ENCODE measurements at regions not wholly inside any gene's neighbourhood (a gene's known extent, or its start where the extent isn't known, plus 50 kb on each side); places are given as distances from the start of the nearest gene placed in this dataset.
A peak's percentile ranks its signal among the peaks of the same experiment; 100 is the strongest.

GRCh38 chr2:189362283-189362682 is 79.0 kb upstream of the WDR75 start:
- Mint-ChIP-seq H3K27ac (ENCODE audit: unreplicated experiment) (no peak overlapping the region), H3K4me3 (ENCODE audit: unreplicated experiment) (no peak overlapping the region), H3K9me3 (ENCODE audit: low read depth) (peaks cover 45% of the 10 kb centered on the region), H3K4me1 (ENCODE audit: low read depth) (peaks cover 44% of the 10 kb centered on the region), H3K27me3 (ENCODE audit: low read depth) (no peaks in the 10 kb centered on the region), H3K36me3 (ENCODE audit: low read depth) (peaks cover 25% of the 10 kb centered on the region)
- TF ChIP-seq CTCF (IDR thresholded peaks at IDR 0.05): no peak
- no peak for DNase-seq (ENCODE audit: low spot score)

- Mint-ChIP-seq H3K27me3 (ENCODE audit: low read depth) (no peaks in the 10 kb centered on the region), H3K27ac (ENCODE audit: unreplicated experiment) (peak overlapping the region; percentile 32), H3K4me3 (ENCODE audit: unreplicated experiment) (no peak overlapping the region), H3K9me3 (ENCODE audit: low read depth) (peaks cover 40% of the 10 kb centered on the region), H3K36me3 (ENCODE audit: low read depth) (peaks cover 18% of the 10 kb centered on the region), H3K4me1 (ENCODE audit: low read depth) (peaks cover 46% of the 10 kb centered on the region)
- no peak for DNase-seq (ENCODE audit: low spot score)
- no peak for TF ChIP-seq CTCF (IDR thresholded peaks at IDR 0.05)
Measured at GRCh38 chr2:189363559-189363958, 77.7 kb upstream of the WDR75 start.

- no peak for DNase-seq (ENCODE audit: low spot score)
- TF ChIP-seq CTCF (IDR thresholded peaks at IDR 0.05): no peak
- Mint-ChIP-seq H3K4me3 (ENCODE audit: unreplicated experiment) (no peak overlapping the region), H3K27me3 (ENCODE audit: low read depth) (no peaks in the 10 kb centered on the region), H3K27ac (ENCODE audit: unreplicated experiment) (no peak overlapping the region), H3K9me3 (ENCODE audit: low read depth) (peaks cover 29% of the 10 kb centered on the region), H3K36me3 (ENCODE audit: low read depth) (peaks cover 10% of the 10 kb centered on the region), H3K4me1 (ENCODE audit: low read depth) (peaks cover 49% of the 10 kb centered on the region)
Measured at GRCh38 chr2:189364607-189365006, 76.7 kb upstream of the WDR75 start.

- Mint-ChIP-seq H3K4me1 (ENCODE audit: low read depth) (peaks cover 41% of the 10 kb centered on the region), H3K36me3 (ENCODE audit: low read depth) (peaks cover 2% of the 10 kb centered on the region), H3K9me3 (ENCODE audit: low read depth) (peaks cover 17% of the 10 kb centered on the region), H3K27me3 (ENCODE audit: low read depth) (no peaks in the 10 kb centered on the region), H3K27ac (ENCODE audit: unreplicated experiment) (no peak overlapping the region), H3K4me3 (ENCODE audit: unreplicated experiment) (no peak overlapping the region)
- DNase-seq (ENCODE audit: low spot score): no peak
- TF ChIP-seq CTCF (IDR thresholded peaks at IDR 0.05): no peak
Measured at GRCh38 chr2:189366349-189366748, 74.9 kb upstream of the WDR75 start.

GRCh38 chr2:189367343-189367742 is 73.9 kb upstream of the WDR75 start:
- Mint-ChIP-seq H3K36me3 (ENCODE audit: low read depth) (peaks cover 2% of the 10 kb centered on the region), H3K27ac (ENCODE audit: unreplicated experiment) (peak overlapping the region; percentile 24), H3K27me3 (ENCODE audit: low read depth) (no peaks in the 10 kb centered on the region), H3K9me3 (ENCODE audit: low read depth) (peaks cover 12% of the 10 kb centered on the region), H3K4me3 (ENCODE audit: unreplicated experiment) (no peak overlapping the region), H3K4me1 (ENCODE audit: low read depth) (peaks cover 35% of the 10 kb centered on the region)
- no peak for TF ChIP-seq CTCF (IDR thresholded peaks at IDR 0.05)
- DNase-seq (ENCODE audit: low spot score): no peak

All from chondrocyte (in vitro differentiated cells).